ENCODE measurements at regions not wholly inside any gene's neighbourhood (a gene's known extent, or its start where the extent isn't known, plus 50 kb on each side); places are given as distances from the start of the nearest gene placed in this dataset.

GRCh38 chrX:149992918-149993317 lies 54.6 kb upstream of the EOLA2 start:
- no peak for DNase-seq

GRCh38 chrX:149993989-149994388 lies 55.7 kb upstream of the EOLA2 start:
- DNase-seq, result no peak

- DNase-seq, result no peak
These were observed 58.2 kb upstream of the EOLA2 start for GRCh38 chrX:149996515-149996914.

GRCh38 chrX:150005027-150005426 lies 66.7 kb upstream of the EOLA2 start:
- no peak for DNase-seq

GRCh38 chrX:150007356-150007755 lies 69.1 kb upstream of the EOLA2 start:
- DNase-seq, result no peak

GRCh38 chrX:150012647-150013381 lies 74.5 kb upstream of the EOLA2 start:
- DNase-seq, result no peak

- DNase-seq, result no peak
These were observed 76.2 kb upstream of the EOLA2 start for GRCh38 chrX:150014525-150014924.

- no peak for DNase-seq
These were observed 79.6 kb upstream of the EOLA2 start for GRCh38 chrX:150017868-150018267.

- DNase-seq, result no peak
These were observed 80.7 kb upstream of the EOLA2 start for GRCh38 chrX:150018931-150019361.

- no peak for DNase-seq
These were observed 90.4 kb upstream of the EOLA2 start for GRCh38 chrX:150028692-150029091.

- no peak for DNase-seq
These were observed 94.5 kb upstream of the EOLA2 start for GRCh38 chrX:150032742-150033141.

GRCh38 chrX:150034788-150035187 lies 96.5 kb upstream of the EOLA2 start:
- DNase-seq, result no peak

- no peak for DNase-seq
These were observed 97.2 kb upstream of the EOLA2 start for GRCh38 chrX:150035531-150035930.

- no peak for DNase-seq
These were observed 97.9 kb upstream of the EOLA2 start for GRCh38 chrX:150036181-150036580.

- DNase-seq, result no peak
These were observed 98.3 kb upstream of the EOLA2 start for GRCh38 chrX:150036641-150037040.

- no peak for DNase-seq
These were observed 98.8 kb upstream of the EOLA2 start for GRCh38 chrX:150037041-150037440.

GRCh38 chrX:150038315-150038714 lies 100.0 kb upstream of the EOLA2 start:
- DNase-seq, result no peak

- no peak for DNase-seq
These were observed 100.8 kb upstream of the EOLA2 start for GRCh38 chrX:150038986-150039599.

GRCh38 chrX:150041208-150041607 lies 102.9 kb upstream of the EOLA2 start:
- no peak for DNase-seq

GRCh38 chrX:150044556-150044955 lies 106.3 kb upstream of the EOLA2 start:
- no peak for DNase-seq

- no peak for DNase-seq
These were observed 109.5 kb upstream of the EOLA2 start for GRCh38 chrX:150047818-150048217.

- no peak for DNase-seq
These were observed 111.4 kb upstream of the EOLA2 start for GRCh38 chrX:150049647-150050046.

- no peak for DNase-seq
These were observed 112.1 kb upstream of the EOLA2 start for GRCh38 chrX:150050387-150050786.

GRCh38 chrX:150051096-150051495 lies 112.8 kb upstream of the EOLA2 start:
- no peak for DNase-seq

- DNase-seq, result no peak
These were observed 113.9 kb upstream of the EOLA2 start for GRCh38 chrX:150052226-150052625.
